NB4 (cell line): ENCODE measurements at regions not wholly inside any gene's neighbourhood (a gene's known extent, or its start where the extent isn't known, plus 50 kb on each side); places are given as distances from the start of the nearest gene placed in this dataset.

Experiments used
- DNase-seq: peaks from one replicate; pipeline ENCODE4 v3.0.0; 2010; ENCODE audit warnings: low read depth
- H3K4me3 ChIP-seq: one replicate; pipeline ENCODE4 v1.5.1; 2011; ENCODE audit warnings: mild to moderate bottlenecking, low read depth, low read length, moderate library complexity
- CTCF ChIP-seq: IDR thresholded peaks from one replicate; pipeline ENCODE4 v1.5.1; 2012; ENCODE audit warnings: low read depth, low read length
- MYC ChIP-seq: IDR thresholded peaks from 2 replicates; pipeline ENCODE4 v1.6.1; 2011; ENCODE audit warnings: low read depth, low read length
- POLR2A ChIP-seq: IDR thresholded peaks from 2 replicates; pipeline ENCODE4 v1.6.1; 2011; ENCODE audit warnings: mild to moderate bottlenecking; ENCODE audit not compliant: insufficient read length; ENCODE audit errors: extremely low read depth
- TF ChIP-seq, protein P1 (sequence below): IDR thresholded peaks from 2 replicates; pipeline ENCODE4 v1.6.1; 2011; ENCODE audit warnings: low read depth, low read length

DNA sequence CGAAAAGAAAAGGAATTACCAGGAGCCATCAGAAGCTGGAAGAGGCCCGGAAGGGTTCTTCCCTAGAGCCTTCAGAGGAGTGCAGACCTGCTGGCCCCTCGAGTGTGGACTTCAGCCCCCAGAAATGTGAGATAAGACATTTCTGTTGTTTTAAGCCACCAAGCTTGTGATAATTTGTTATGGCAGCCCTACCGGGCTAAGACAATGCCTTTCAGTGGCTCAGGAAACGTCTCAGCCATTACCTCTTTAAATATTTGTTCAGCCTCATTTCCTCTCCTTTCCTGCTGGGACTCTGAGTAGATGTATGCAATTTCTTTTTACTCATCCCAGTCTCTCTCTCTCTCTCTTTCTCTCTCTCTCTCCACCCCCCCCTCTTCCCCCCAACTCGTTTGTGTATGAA is 174.7 kb upstream of the GRB10 start:
- H3K4me3 ChIP-seq = no peak overlapping the region
- DNase-seq = no peak
- TF ChIP-seq, protein P1, sequence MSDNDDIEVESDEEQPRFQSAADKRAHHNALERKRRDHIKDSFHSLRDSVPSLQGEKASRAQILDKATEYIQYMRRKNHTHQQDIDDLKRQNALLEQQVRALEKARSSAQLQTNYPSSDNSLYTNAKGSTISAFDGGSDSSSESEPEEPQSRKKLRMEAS = no peak
- TF ChIP-seq MYC = no peak
- no peak for TF ChIP-seq CTCF
- no peak for TF ChIP-seq POLR2A

DNA sequence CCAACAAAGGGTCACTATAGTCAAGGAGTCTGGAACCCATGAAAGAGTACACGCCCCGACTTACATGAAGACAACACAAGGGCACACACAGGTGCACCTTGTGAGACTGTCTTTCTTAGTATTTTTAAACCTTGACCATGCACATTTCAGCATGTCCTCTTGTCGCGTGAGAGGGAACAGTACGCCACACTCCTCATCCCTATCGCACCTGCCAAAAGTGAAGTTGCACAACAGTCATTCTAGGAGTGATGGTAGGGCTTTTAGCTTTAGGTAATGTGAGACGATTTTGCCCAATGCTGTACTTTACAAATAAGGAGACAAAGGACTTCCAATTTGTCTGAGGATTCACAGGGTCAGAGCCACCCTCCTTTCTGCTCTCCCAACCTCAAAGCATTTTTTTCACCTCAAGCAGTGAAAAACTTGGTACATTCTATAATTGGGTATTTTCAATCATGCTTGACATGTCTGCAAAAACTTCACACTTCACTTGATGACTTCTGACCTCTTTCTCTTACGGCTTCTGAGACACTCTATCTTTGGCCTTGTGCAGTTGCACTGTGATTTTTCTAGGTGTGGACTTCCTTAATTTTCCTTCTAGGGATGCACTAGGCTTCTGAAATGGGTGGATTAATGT is 173.9 kb upstream of the GRB10 start:
- no peak for DNase-seq
- no peak overlapping the region for H3K4me3 ChIP-seq
- TF ChIP-seq, protein P1 = no peak
- TF ChIP-seq CTCF (no peak), MYC (no peak)

- TF ChIP-seq CTCF (no peak), MYC (no peak), POLR2A (no peak)
- TF ChIP-seq, protein P1 = no peak
- H3K4me3 ChIP-seq = no peak overlapping the region
- DNase-seq = peak; percentile 61
Measured at GRCh38 chr7:50954716-50955115, 172.0 kb upstream of the GRB10 start.

DNA sequence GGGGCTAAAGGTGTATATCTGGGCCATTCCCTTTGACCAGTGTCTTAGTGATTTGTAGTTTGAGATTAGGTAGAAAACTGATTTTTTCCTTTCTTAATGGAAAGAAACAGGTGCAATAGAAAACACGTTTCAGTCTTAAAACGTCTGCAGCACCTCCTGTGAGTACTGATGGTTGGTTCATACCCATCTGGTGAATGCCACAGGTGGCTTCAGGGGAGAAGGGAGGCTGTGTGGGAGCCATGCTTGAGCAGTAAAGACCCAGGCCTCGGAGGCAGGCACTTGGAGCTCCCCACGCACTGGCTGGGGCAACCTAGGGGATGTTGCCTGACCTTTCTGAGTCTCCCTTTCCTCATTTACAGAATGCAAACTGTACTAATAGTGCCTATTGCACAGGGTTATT is 171.5 kb upstream of the GRB10 start:
- TF ChIP-seq POLR2A = no peak
- TF ChIP-seq MYC = no peak
- TF ChIP-seq CTCF = no peak
- TF ChIP-seq, protein P1 = no peak
- no peak overlapping the region for H3K4me3 ChIP-seq
- DNase-seq = no peak

DNA sequence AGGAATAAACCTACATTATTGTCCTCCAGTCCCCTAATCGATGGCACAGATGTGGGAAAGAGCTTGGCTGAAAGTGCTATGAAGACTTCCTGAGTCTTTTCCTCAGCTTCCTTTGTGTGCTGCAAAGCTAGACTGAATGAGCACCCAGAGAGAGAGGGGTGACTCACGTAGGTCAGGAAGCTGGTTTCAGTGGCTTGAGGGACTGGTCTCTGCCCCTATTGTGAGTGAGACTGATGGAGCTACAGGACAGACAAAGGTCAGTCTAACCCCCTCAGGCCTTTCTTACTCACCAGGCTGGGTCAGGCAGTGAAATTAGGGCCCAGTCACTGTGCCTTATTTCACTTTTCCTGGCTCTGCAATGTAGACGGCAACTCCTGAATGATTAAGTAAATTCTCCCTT is 171.1 kb upstream of the GRB10 start:
- H3K4me3 ChIP-seq = no peak overlapping the region
- TF ChIP-seq CTCF (no peak), POLR2A (no peak), MYC (no peak)
- TF ChIP-seq, protein P1 = no peak
- DNase-seq = peak; percentile 68
